CD4-positive, alpha-beta T cell treated with Interleukin-2 at 100 ng/mL for 4 hours (primary cell): ENCODE measurements at regions not wholly inside any gene's neighbourhood (a gene's known extent, or its start where the extent isn't known, plus 50 kb on each side); places are given as distances from the start of the nearest gene placed in this dataset.

Experiments used
- DNase-seq: peaks from one replicate; pipeline ENCODE4 v3.0.0-alpha.2; 2020; ENCODE audit warnings: low spot score

DNA sequence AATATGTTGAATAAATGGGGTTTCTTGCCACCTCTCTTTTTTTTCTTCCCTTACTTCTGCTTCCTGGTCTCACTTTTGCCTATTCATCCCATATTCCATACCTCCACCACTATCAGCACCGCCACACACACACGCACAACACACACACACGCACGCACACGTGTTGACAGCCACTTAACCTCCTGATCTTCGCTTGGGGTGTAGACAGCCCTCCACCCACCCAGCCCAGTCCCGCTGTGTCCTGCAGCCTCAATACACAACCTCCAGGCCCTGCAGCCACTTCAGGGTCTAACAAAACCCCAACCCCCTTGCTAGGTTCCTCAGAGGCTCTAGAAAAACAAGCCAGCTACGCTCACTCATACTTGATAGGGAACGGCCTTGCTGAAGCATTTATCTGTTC lies 72.3 kb downstream of the LINC00237 start:
- DNase-seq = no peak

DNA sequence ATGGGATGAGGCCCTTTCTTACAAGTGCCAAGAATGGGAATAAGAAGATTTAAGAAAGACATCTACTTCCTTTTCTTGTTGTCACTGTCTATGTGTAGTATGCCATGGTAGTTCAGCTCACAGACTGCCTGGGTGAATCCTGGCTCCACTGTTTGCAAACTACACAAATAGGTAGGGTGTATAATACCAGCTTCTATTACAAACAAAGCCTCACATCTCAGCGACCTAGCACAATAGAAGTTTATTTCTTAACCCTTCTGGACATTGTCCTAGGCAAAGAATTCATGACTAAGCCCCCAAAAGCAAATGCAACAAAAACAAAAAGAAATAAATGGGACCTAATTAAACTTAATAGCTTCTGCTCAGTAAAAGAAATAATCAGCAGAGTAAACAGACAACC lies 74.5 kb downstream of the LINC00237 start:
- no peak for DNase-seq

DNA sequence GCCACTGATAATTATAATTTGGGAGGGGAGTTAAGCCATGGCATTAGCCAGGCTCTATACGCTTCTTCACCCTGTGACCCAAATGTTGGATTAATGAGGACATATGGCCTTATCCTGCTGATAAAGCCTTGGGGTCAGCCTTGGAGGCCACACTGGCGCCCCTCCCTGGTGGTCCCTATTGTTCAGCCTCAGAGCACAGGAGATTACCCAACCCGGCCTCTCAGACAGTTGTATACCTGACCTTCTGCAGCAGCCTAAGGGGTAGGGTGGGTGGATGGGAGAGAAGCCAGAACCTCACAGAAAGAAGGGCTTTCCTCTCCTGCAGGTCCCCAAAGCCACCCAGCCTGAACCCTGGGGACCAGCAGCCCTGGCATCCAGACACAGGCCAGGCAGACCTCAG lies 76.8 kb downstream of the LINC00237 start:
- DNase-seq = no peak

DNA sequence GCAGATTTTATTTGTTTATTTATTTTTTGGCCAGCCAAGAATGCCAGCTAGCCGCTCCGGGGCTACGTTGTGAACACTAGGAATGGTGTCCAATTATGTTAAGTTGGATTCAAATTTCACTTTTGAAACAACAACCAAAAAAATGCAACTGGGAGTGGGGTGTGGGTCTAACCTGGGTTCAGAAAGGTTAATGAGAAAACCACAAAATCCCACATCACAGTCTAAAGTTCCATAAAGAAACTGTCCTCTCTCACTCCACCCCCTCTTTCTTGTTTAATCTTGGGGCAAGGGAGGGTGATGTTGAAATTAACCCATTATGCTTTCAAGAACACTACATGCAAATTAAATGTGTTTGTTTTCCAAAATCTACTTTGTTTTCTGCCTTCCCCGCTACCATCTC lies 77.2 kb downstream of the LINC00237 start:
- no peak for DNase-seq

DNA sequence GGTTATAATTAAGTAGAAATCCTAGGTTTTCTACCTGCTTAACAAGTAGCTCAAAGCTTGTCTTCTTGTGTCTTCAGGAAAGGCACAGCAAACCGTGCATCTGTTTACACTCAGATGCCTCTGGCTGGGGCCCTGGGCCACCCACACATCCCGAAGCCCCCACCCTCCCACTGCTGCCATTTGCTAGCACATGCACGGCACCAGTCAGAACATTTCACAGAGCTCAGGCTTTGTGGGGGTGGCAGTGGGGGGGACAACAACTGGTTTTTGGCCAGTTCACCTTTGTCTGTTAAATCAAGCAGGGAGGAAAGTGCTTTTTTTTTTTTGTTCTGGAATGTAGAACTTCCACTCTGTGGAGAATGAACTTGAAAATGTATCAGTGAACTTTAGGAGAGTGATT lies 77.7 kb downstream of the LINC00237 start:
- DNase-seq = no peak

DNA sequence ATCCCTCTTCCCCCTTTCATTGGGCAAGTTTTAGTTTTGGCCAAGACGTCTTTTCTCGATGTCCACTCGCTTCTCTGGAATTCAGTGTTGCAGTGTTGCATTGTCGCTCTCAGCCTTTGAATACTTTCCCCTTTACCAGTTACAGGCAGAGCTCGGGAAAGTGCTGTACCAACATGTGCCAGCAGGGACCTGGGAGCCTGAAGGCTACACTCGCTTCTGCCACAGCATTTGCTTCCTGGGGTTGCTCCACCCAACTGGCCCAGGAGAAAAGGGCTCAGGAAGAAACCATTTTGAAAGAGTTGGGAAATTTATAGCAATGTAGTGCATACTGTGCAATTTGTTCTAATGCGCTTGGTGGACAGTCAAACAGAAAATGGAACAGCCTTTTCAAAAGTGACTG lies 78.6 kb downstream of the LINC00237 start:
- DNase-seq = no peak

DNA sequence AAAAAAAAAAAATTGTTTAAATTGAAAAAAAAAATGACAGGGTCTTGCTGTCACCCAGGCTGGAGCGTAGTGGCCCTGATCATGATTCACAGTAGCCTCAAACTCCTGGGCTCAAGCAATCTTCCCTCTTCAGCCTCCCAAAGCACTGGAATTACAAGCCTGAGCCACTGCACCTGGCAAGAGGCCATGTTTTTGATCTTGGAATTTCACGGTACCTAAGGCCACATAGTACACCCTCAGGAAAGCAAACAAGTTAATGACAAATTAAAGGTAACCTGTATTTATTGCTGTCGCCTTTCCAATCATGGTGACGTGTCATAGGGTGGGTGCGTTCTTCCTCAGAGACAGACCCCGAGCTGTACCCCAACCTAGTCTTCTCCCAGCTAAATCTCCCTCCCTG lies 79.2 kb downstream of the LINC00237 start:
- no peak for DNase-seq

DNA sequence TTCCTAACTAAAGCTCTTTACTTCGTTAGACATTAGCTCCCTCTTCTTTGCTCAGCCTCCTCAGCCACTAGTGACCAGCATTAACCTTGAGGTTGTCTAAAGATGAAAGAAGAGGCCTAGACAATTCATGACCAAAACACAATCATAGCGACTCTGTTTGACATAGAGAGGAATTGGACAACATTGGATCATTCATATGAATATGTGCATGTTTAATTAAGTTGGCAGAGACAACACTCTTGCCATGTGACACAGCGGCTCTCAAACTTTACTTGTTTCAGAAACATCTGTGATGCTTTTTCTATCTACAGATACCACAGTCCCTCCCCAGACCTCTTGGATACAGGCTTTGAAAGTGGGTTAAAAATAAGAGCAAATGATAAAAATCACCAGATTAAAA lies 81.7 kb downstream of the LINC00237 start:
- no peak for DNase-seq

DNA sequence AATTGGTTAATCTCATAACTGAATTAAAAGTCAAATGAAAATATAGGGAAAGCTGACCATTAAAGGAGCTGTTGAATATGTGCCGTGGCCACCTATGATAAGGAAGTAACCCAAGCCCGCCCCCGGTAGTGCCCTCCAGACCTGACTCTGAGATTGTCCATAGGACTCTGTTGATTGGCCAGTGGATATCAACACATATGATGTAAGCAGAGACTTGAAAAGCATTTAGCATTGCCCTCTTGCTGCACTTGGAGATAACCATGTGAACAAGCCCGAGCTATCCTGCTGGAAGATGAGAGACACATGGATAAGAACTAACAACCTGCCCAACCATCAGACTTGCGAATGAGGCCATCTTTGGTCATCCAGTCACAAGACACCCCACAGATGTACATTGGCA lies 83.2 kb downstream of the LINC00237 start:
- DNase-seq = no peak

DNA sequence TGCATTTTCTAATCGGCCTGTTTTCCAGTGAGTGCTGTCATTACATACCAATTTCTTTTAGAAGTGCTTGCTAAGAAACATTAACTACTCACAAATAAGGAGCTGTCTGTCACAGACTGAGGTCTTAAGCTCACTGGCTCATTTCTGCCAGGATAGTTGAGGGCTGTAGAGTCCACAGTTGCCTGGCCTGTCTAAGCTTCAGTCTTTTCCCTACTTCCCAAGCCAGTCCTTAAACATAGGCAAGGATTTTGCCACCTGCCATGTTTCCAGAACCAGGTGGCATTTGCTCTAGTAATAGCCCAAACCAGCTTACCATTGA lies 84.7 kb downstream of the LINC00237 start:
- DNase-seq = no peak

DNA sequence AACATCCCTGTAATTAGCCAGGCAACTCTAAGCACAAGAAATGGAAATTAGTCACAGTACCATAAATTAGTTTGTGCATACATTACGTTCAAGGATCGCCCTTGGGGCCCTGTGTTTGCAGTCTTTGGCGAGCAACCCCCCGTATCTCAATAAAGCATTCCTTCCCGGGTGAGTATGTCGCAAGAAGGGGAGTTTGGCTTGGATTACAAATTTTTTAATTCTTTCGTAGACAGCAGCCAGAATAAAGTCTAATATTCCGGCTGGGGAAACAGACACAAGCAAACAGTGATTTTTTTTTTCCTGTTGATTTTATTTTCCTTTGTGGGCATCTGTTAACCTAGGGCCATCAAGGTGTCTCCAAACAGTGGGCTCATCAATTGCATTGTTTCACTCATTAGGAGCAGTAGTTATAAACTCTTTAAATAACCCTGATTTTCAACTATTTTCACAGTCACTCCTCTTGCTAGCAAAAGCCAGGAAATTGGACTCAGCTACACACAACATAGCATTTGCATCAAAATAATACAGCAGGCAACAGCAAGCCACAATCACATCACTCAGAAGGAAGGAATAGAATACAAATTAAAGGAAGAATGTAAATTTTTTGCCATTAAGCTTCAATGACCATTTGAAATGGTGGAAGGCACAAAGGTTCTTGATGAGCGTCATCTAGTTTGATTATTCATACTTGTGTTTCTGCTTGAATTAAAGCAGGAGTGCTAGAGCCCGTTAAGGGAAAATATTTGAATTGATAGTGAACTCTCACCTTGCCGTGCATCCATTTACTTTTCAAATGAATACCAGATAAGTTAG lies 85.3 kb downstream of the LINC00237 start:
- no peak for DNase-seq

DNA sequence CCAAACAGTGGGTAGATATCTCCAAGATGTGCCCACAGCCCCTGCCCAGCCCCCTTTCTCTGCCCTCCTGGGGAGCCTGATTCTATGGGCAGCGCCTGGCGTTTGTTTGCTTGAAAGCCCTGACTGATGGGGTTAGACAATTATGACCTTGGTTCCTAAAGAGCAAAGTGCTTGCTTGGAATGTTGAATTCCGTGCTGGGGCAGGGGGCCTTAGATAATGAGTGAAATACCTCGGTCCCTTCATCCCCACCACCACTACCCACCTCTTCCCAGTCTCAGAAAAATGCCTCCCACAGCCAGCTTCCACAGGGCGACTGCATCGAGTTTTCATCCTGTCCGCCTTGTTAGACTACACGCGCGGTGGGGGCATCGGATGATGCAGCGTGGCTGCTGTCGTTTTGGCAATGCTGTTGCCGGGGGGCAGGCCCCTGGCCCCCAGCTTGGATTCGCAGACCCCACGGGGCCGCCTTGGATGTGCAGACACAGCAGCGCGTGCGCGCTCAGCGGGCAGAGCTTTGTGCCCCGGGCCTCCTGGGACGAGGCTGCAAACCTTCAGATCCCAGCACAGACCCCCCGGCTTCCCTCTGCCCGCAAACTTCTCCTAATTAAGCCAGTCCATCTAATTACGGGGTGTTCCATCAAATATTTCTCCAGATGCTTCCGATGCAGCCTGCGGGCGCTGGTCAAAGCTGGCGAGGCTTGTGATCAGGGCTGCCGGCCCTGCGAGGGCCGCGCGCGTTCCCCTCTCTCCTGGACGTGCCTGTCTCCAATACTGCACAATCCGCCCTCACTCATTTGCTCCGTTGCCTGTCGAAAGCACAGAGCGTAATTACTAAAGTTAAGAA lies 86.1 kb downstream of the LINC00237 start:
- no peak for DNase-seq

DNA sequence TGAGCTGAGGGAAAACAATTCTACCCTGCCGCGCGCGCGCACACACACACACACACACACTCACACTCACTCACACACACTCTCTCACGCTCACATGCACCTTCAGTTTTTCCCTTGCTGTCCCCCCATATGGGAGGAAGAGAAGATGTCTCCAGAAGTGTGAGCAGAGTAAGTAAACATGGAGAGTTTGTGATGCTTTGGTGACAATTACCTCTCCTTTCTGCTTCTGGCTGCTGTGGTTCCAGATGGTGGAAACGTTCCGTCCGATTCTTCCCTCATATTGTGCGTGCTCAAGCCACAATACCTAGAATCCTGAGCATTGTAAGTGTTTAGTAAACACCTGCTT lies 86.7 kb downstream of the LINC00237 start:
- no peak for DNase-seq

DNA sequence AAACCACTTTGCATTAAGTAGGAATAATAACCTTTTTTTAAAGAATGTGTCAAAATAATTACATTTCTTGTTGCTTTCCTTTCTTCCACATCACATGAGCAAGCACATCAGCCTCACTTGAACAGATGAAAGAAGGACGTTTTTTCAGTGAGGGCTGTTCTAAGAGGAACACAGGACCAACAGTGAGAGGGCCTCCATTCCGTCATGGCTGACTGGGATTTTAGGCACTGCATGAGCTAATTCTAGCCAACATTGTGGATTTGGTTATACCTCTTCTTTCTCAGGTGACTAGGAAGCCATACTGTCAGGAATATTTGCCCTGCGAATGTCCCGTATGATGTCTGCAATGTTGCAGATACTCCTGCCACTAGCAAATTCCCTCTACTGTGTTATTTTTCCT lies 87.6 kb downstream of the LINC00237 start:
- no peak for DNase-seq

DNA sequence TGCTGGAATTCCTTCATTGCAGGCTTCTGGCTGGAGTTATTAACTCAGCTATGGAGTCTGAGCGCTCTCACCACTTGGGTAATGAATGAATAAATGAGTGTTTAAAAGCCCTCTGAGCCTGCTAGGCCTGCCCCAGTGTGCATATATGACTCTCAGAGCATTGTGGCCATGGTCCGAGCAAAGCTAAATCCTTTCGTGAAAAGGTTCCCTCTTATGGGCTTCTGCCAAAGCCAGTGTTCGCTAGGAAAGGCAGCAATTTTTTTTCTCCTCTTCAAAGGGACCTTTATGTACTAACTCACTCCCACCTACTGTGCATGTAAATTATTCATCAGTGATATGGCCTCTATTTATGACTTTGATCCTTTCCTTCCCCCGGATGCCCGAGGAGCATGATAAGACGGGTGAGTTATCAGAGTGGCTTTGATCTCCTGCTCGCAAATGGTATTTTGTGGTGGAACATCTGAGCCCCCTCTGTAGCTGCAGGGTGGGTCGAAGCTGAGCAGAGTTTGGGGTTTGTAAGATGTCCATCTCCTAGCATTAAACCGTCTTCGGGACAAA lies 88.6 kb downstream of the LINC00237 start:
- DNase-seq = no peak

DNA sequence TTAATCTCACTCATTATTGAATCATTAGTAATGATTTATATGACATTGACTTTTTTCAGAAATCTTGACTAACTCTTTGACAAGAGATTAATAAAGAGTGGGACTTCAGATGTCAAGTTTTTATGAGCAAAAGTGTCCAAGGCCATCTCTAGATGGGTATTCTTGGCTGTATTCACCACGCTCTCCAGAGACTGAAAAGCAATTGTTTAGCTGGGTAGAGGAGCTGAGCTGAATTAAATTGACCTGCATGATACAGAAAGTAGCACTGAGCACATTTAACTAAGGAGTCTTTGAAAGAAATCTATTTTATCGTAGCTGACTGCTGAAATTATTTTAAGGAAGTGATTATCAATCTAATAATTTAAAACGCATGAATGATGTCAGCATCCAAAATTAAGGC lies 89.4 kb downstream of the LINC00237 start:
- DNase-seq = no peak

DNA sequence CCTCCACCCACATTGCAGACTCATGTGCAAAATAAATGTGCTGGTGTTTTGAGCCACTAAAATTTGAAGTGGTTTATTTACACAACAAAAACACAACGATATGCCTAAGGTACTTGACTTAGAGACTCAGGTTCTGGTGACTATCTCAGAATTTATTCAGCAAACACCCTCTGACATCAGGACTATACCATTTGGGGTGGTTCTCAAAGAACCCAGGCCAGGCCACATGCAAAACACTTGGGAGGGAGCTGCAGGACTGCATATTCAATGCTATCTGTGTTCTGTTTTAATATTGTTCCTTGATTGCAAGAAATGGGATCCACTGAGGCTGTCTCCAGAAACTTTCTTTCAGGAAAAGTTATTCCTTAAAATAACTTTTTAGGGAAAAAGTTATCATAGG lies 91.6 kb downstream of the LINC00237 start:
- DNase-seq = no peak

DNA sequence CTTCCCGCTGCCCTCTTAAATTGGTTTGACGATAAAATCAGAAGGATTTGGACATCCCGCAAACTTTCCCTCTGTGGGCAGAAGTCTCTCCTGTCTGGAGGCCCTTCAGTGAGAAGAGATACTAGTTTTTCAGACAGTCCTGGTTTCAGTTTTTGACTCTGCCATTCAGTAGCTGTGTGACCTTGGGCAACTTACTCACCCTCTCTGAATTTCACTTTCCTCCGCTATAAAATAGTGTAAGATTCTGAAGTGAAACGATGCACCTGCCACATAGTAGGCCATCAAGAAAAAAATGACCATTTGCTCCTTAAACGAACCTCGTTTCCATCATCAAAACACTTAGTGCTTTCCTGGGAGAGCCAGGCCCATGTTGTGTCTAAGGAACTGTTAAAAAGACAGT lies 97.2 kb downstream of the LINC00237 start:
- DNase-seq = no peak

DNA sequence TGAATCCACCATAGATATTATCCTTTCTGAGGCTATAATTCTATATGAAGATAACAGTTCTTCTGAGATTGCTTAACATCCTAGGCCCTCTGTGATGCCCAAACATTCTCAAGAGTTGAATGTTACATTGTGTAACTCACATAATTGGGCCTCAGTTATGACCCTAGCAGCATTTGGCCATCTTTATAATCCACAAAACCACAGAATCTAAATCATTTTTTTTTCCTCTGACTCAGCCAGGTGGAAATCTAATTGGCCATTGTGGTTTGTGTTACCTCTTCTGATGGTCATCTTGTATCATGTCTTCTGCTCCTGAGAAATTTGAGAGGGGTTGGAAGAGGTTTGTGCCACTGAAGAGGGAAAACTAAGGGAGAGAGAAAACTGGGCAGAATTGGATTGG lies 99.5 kb downstream of the LINC00237 start:
- DNase-seq = no peak

DNA sequence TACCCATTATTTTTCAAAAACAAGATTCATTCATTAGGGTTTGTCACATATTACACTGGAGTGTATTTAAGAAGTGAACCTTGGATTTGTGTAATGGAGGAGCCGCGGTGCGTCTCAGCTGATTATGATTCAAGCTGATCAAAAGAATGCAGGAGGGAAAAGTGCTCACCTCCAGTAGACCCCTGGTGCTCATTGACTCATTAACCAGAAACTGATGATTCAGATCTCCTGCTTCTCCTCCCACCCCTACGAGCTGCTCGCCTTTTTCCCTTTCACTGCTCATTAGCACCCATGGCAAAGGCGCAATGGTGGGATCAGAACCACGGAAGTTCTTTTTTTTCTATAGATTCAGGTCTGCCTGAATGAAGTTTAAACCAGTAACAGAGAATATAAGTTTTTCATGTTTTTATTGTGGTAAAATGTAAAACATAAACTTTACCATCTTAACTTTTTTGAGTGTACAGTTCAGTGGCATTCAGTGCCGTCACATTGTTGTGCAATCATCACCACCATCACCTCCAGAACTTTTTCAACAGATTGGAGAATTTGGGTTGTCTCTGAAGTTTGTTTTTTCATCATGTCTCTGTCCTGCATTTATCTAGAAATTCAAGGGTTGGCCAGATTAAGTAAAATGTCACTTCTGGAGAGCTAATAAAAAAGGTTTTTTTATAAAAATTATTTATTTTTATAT lies 101.6 kb downstream of the LINC00237 start:
- no peak for DNase-seq

DNA sequence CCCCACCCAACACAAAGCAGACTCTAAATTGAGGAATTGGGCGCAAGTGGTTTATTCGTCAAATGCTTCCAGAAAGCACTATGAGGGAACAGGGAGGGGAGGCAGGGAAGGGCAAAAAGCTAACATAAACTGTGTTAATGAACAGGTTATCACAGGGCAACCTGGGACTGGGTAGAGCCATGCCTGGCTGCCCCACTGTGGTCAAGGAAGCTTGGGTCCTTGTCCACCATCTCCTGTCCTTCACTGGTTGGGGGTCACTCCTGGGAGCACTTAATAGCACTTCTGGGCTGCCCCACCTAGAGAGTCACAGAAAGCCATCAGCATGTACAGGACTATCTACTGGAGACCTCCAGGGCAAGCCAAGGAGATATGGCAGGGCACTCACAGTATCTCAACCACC lies 102.3 kb downstream of the LINC00237 start:
- DNase-seq = no peak

DNA sequence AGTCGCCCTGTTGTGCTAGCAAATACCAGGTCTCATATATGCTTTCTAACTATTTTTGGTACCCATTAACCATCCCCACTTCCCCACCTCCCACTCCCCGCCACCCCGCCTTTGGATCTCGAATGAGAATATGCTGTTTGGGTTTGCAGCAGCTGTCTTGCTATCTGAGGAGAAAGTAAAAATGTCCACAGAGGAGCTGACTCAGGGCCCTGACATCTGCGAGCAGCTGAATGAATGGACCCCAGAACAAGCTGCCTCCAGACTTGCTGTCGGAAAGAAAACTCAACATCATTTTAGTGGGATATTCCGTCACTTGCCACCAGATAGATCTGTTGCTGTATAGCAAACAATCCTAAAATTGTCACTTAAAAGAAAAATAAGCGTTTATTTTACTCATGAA lies 103.7 kb downstream of the LINC00237 start:
- DNase-seq = no peak

DNA sequence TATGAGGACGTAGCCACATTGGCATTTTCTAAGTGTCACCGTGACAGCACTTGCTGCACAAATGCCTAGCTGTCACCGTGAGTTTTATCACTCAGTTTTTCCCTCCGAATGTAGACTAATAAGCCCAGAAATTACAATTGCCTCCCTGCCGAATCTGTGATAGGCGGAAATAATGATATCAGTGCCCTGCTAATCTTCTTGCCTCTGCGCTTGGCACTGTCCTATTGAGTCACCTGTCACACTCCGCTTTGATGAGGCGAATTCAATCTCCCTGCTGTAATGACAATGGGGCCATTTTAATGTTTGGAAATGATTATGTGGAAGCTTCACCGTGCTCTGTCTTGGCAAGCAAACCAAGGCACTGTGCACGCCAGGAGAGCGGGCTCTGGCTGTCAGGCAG lies 112.8 kb downstream of the LINC00237 start:
- no peak for DNase-seq
